ENCODE measurements at regions not wholly inside any gene's neighbourhood (a gene's known extent, or its start where the extent isn't known, plus 50 kb on each side); places are given as distances from the start of the nearest gene placed in this dataset.

DNA sequence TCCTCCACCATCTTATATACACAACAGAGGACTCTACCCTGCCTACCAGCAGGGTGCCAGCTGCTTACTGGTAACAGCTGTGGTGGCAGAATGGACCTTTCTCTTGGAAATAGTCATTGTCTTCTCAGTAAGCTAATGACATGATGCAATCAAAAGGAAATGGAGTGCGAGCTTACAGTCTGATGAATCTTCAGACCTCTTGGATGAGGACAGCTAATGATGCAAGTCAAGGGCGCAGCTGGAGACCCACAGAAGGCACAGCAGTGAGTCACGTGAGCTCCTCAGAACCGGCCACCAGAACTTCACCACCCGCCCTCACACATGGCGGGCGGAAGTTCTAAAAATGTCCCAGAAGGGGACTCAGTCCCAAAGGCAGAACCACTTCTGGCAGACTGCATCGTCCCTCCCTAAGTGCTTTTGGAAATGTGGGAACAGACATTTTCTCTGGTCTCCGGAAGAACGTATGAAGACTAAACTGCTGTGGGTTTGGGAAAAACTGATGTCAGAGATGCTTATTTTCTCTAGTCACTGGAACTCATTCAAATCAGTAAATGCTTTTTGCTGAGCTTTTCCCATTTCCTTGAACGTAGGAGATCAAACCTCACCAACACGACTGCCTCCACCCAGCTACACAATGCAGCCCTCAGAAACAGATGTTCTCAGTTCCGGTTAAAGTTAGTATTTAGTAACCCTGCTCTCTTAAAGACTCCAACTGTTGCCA lies 96.4 kb downstream of the FAS start:
- no peak overlapping the region for H3K4me3 ChIP-seq
- H3K4me1 ChIP-seq: peaks cover 0 to 3% (median 0%) of the 10 kb centered on the region in 4 donors
- no peak for TF ChIP-seq POLR2A (IDR thresholded peaks at IDR 0.05)
- TF ChIP-seq, protein P1, sequence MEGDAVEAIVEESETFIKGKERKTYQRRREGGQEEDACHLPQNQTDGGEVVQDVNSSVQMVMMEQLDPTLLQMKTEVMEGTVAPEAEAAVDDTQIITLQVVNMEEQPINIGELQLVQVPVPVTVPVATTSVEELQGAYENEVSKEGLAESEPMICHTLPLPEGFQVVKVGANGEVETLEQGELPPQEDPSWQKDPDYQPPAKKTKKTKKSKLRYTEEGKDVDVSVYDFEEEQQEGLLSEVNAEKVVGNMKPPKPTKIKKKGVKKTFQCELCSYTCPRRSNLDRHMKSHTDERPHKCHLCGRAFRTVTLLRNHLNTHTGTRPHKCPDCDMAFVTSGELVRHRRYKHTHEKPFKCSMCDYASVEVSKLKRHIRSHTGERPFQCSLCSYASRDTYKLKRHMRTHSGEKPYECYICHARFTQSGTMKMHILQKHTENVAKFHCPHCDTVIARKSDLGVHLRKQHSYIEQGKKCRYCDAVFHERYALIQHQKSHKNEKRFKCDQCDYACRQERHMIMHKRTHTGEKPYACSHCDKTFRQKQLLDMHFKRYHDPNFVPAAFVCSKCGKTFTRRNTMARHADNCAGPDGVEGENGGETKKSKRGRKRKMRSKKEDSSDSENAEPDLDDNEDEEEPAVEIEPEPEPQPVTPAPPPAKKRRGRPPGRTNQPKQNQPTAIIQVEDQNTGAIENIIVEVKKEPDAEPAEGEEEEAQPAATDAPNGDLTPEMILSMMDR (IDR thresholded peaks at IDR 0.05): no peak
- H3K27me3 ChIP-seq: no peaks in the 10 kb centered on the region
- 61% methylated on average over 6 of the region's 13 CpGs for WGBS (ENCODE audit: insufficient coverage, low coverage, low lambda C conversion rate, missing lambda C conversion rate)
- ATAC-seq: peak in 1 of 4 donors; percentile 13
- DNase-seq: no peak
- intact Hi-C loops (cut with DNase I): no loop called here
- H3K36me3 ChIP-seq: no peaks in the 10 kb centered on the region
- H3K9me3 ChIP-seq: no peaks in the 10 kb centered on the region
- no peak overlapping the region for H3K27ac ChIP-seq

DNA sequence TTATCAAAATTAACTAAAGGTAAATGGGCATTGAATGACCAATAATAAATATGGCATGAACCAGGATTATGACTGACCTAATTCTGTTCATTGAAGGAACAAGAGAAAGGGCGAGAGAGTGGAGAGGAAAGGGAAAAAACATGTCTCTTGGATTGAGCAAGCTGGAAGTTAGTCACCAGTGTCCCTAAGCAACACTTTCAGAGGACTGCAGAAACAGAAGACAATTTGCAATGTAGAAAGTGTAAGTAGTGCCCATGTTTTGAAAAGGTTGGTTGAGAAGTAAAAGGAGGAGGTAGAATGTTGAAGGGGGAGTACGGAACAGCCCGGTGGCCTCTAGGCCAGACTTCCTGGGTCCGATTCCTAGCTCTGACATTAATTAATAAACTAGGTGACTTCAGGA lies 94.6 kb downstream of the FAS start:
- intact Hi-C loops (cut with DNase I): no loop called here
- WGBS (ENCODE audit: insufficient coverage, low coverage, low lambda C conversion rate, missing lambda C conversion rate): 82% methylated on average over 4 of the region's 4 CpGs
- H3K27ac ChIP-seq: no peak overlapping the region
- no peaks in the 10 kb centered on the region for H3K27me3 ChIP-seq
- H3K4me1 ChIP-seq: peaks cover 0 to 3% (median 0%) of the 10 kb centered on the region in 4 donors
- no peaks in the 10 kb centered on the region for H3K9me3 ChIP-seq
- TF ChIP-seq, protein P1 (IDR thresholded peaks at IDR 0.05): no peak
- no peak for TF ChIP-seq POLR2A (IDR thresholded peaks at IDR 0.05)
- DNase-seq: no peak
- no peak overlapping the region for H3K4me3 ChIP-seq
- ATAC-seq: peak in 1 of 4 donors; percentile 20
- H3K36me3 ChIP-seq: no peaks in the 10 kb centered on the region

DNA sequence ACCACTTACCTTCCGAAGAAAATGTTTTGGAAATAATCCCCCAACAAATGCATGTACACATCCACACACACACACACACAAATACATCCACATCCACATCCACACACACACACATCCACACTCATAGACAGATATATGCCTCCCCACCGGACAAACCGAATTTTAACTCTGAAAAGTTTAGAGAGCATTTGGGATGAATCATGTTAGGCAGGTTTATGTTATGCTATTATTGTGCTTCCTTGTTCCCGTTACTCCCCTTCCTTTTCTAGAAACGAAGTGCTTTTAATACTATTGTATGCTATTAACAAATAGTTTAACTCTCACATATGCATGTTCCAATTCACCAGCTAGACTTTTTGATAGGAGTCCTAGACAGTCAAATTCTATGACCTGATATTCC lies 91.5 kb downstream of the FAS start:
- H3K9me3 ChIP-seq: no peaks in the 10 kb centered on the region
- TF ChIP-seq, protein P1 (IDR thresholded peaks at IDR 0.05): no peak
- TF ChIP-seq POLR2A (IDR thresholded peaks at IDR 0.05): no peak
- intact Hi-C loops (cut with DNase I): no loop called here
- DNase-seq (no peak), ATAC-seq (no peak)
- H3K27me3 ChIP-seq: no peaks in the 10 kb centered on the region
- H3K4me3 ChIP-seq: no peak overlapping the region
- H3K36me3 ChIP-seq: no peaks in the 10 kb centered on the region
- no peak overlapping the region for H3K27ac ChIP-seq
- WGBS (ENCODE audit: insufficient coverage, low coverage, low lambda C conversion rate, missing lambda C conversion rate): 85% methylated on average over 5 of the region's 5 CpGs
- H3K4me1 ChIP-seq: peaks cover 0 to 3% (median 0%) of the 10 kb centered on the region in 4 donors

DNA sequence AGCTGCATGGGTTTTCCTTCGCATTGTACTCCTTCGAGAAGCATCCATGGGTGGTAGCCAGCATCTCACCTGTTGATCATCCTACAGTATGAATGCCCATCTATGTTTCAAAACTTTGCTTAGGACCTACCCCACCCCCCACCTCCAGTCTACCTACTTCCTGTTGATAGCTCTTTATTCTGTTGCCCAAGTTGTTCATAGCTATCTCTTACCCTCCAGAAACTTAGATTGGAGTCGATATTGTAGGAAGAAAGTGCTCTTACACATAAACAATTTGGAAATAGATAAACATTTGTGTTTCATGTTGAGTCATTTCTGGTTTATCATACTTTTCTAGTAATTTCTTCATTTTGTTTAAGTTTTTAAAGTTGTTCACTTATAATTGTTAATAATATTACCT lies 90.1 kb downstream of the FAS start:
- Histone ChIP-seq H3K4me3 (no peak overlapping the region), H3K27ac (no peak overlapping the region), H3K27me3 (no peaks in the 10 kb centered on the region), H3K36me3 (no peaks in the 10 kb centered on the region), H3K9me3 (no peaks in the 10 kb centered on the region), H3K4me1 (peaks cover 0 to 3% (median 0%) of the 10 kb centered on the region in 4 donors)
- DNase-seq (no peak), ATAC-seq (no peak)
- WGBS (ENCODE audit: insufficient coverage, low coverage, low lambda C conversion rate, missing lambda C conversion rate): 6% methylated on average over 1 of the region's 3 CpGs
- intact Hi-C loops (cut with DNase I): no loop called here
- TF ChIP-seq, protein P1 (IDR thresholded peaks at IDR 0.05): no peak
